ENCODE measurements at regions not wholly inside any gene's neighbourhood (a gene's known extent, or its start where the extent isn't known, plus 50 kb on each side); places are given as distances from the start of the nearest gene placed in this dataset.

- TF ChIP-seq TAF1 (IDR thresholded peaks at IDR 0.05; ENCODE audit: low read depth) = no peak
- no peak overlapping the region for H3K4me3 ChIP-seq (ENCODE audit: low read length)
- no peak overlapping the region for H3K9ac ChIP-seq (ENCODE audit: low read length)
- no peak overlapping the region for H2AFZ ChIP-seq (ENCODE audit: low read depth, low read length)
- H3K79me2 ChIP-seq (replicated peaks; ENCODE audit: insufficient read depth, low read length) = no peaks in the 10 kb centered on the region
- H3K36me3 ChIP-seq (ENCODE audit: insufficient read depth, low read length) = no peaks in the 10 kb centered on the region
- peaks cover 6% of the 10 kb centered on the region for H3K9me3 ChIP-seq (ENCODE audit: low read length)
- H3K27ac ChIP-seq (ENCODE audit: low read length) = no peak overlapping the region
- H3K4me2 ChIP-seq (ENCODE audit: low read length) = no peak overlapping the region
- H3K9me2 ChIP-seq (ENCODE audit: insufficient read depth, low read length) = no peaks in the 10 kb centered on the region
- H4K20me1 ChIP-seq (ENCODE audit: insufficient read depth) = no peaks in the 10 kb centered on the region
- H3K27me3 ChIP-seq (ENCODE audit: insufficient read depth, low read depth, low read length) = no peaks in the 10 kb centered on the region
- no peaks in the 10 kb centered on the region for H3F3A ChIP-seq (ENCODE audit: insufficient read depth, low read length, poor library complexity, severe bottlenecking)
Observed at GRCh38 chr15:35737441-35737840, 191.5 kb upstream of the DPH6 start.

GRCh38 chr15:35738370-35738769 is 192.4 kb upstream of the DPH6 start:
- H2AFZ ChIP-seq (ENCODE audit: low read depth, low read length) = no peak overlapping the region
- no peak overlapping the region for H3K4me2 ChIP-seq (ENCODE audit: low read length)

More at GRCh38 chr15:35738370-35738769, 192.4 kb upstream of the DPH6 start:
- TF ChIP-seq SMC3 (conservative IDR thresholded peaks at IDR 0.05; ENCODE audit: poor library complexity) (no peak), EZH2 (IDR thresholded peaks at IDR 0.05; ENCODE audit: borderline replicate concordance, insufficient read depth, low read length, poor library complexity, severe bottlenecking) (no peak), REST (IDR thresholded peaks at IDR 0.05; ENCODE audit: borderline replicate concordance) (no peak), POLR2AphosphoS5 (IDR thresholded peaks at IDR 0.05) (no peak), EP300 (conservative IDR thresholded peaks at IDR 0.05; ENCODE audit: poor library complexity, severe bottlenecking) (no peak), RAD21 (conservative IDR thresholded peaks at IDR 0.05) (no peak), TAF1 (IDR thresholded peaks at IDR 0.05; ENCODE audit: low read depth) (no peak), MXI1 (conservative IDR thresholded peaks at IDR 0.05; ENCODE audit: poor library complexity, severe bottlenecking) (no peak), CTCF (IDR thresholded peaks at IDR 0.05; ENCODE audit: poor library complexity, severe bottlenecking) (no peak)
- no peak overlapping the region for H3K9ac ChIP-seq (ENCODE audit: low read length)
- no peaks in the 10 kb centered on the region for H3K27me3 ChIP-seq (ENCODE audit: insufficient read depth, low read depth, low read length)
- no peak overlapping the region for H3K27ac ChIP-seq (ENCODE audit: low read length)
- H3F3A ChIP-seq (ENCODE audit: insufficient read depth, low read length, poor library complexity, severe bottlenecking) = no peaks in the 10 kb centered on the region
- no peaks in the 10 kb centered on the region for H4K20me1 ChIP-seq (ENCODE audit: insufficient read depth)
- peaks cover 6% of the 10 kb centered on the region for H3K9me3 ChIP-seq (ENCODE audit: low read length)
- no peaks in the 10 kb centered on the region for H3K79me2 ChIP-seq (replicated peaks; ENCODE audit: insufficient read depth, low read length)
- no peaks in the 10 kb centered on the region for H3K9me2 ChIP-seq (ENCODE audit: insufficient read depth, low read length)
- no peaks in the 10 kb centered on the region for H3K36me3 ChIP-seq (ENCODE audit: insufficient read depth, low read length)
- no peak overlapping the region for H3K4me3 ChIP-seq (ENCODE audit: low read length)

Data from neural cell (in vitro differentiated cells).